ENCODE measurements at regions not wholly inside any gene's neighbourhood (a gene's known extent, or its start where the extent isn't known, plus 50 kb on each side); places are given as distances from the start of the nearest gene placed in this dataset.
"Not testable (repeated sequence)": the region's sequence is repeated elsewhere in the genome, so short reads cannot be mapped to it uniquely, and the experiment has no call there.

DNA sequence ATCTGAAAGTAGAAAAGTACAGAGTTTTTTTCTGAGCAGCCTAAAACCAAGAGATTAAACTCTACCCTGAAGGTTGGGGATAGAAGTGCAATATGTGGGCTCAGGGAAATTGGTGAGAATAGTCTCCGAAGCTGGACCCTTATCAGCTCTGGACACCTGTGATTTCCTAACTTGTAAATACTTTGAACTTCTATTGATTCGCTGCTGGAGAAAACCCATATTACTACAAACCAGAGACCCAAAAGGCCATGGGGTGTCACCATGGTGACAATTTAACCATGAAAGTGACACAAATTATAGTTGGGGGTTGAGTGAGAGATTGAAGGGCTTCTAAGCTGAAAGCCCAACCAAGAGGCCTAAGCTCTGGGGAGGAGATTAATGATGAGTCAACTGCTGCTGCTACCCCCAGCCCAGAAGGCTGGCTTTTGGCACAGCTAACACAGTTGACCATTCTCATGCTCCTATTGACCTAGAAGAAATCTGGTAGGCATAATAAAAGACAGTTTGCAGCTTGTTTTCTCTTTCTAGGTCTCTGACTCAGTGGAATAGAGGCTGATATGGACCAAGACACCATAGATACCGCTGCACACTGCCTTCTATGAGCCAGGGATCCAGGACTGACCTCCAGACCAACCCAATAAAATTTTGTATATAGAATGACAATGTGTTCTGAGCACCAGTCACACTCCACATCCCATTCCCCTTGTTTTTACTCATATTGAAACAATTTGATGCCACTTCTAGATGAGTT lies 131.9 kb upstream of the FNDC3A start:
- no peak for DNase-seq

DNA sequence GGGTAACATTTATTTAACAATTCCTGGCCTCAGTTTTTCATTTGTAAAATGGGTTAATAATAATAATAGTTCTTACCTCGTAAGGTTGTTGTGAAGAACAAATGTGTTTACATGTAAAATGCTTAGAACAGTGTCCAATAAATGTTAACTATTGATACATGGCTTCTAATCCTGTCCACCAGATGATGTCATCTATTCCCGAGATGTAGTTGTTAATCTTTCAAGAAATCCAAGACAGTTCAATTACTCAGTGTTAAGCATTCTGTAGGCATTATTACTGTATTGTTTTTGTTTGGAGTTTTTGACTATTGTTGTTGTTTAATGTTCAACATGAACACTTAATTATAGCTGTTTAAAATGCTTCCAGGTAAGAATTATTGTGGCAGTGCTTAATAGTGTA lies 131.0 kb upstream of the FNDC3A start:
- no peak for DNase-seq

DNA sequence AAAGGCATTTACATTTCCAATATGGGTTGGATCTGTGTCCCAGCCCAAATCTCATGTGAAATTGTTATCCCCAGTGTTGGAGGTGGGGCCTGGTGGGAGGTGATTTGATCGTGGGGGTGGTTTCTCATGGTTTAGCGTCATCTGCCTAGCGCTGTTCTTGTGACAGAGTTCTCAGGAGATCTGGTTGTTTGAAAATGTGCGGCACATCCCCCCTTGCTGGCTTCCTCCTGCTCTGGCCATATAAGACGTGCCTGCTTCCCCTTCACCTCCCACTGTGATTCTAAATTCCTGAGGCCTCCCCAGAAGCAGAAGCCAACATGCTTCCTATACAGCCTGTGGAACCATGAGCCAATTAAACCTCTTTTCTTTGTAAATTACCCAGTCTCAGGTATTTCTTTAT lies 126.2 kb upstream of the FNDC3A start:
- DNase-seq: no peak

DNA sequence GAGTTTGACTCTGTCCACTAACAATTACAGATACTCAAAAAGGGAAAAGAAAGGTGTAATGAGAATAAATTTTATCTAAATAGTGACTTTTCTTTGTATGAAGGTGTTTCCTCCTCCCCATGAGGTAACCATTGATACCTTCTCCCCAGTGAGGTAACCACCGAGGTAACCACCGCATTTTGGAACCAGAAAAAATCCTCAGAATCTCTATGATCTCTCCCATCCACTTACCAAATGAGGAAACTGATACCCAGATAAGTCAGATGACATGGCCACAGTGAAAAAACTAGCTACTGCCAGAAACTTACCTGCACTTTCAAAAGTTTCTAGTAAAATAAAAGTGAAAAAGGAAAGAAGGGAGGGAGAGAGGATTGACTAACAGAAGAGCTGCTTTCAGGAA lies 124.0 kb upstream of the FNDC3A start:
- DNase-seq: no peak

DNA sequence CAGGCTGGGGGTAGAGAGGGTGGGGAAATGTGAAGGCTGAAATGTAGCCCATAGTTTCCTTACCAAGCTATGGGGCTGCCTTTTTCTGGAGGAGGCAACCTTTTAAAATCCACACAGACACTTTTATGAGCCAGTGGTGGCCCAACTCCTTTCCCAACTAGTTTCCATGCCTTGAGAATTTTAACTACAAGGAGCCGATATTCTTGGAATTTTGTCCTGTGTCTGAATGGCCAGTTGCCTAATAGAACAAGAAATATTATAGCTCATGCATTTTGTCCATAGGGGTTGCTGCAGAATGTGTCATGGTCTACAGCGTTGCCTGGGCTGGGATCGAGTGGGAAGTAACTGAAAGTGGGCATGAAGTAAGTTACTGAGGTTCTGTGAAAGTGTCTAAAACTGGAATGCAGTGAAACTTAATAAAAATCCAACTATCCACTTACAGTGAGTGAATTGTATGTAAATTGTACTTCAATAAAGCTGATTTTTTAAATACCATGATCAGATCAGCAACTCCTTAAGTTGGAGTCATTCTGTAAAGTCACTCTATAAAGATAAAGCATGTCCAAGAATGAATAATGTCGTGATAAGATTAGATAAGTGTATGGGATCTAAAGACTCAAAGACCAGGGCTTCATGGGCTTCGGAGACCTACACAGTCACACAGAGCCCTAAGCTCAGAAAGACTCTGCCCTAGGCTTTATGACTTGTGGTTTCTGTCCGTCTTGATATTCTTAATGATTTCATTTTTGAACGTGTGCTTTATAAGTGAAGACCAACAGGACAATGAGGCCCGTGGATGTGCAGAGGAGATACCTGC lies 122.6 kb upstream of the FNDC3A start:
- DNase-seq: no peak

DNA sequence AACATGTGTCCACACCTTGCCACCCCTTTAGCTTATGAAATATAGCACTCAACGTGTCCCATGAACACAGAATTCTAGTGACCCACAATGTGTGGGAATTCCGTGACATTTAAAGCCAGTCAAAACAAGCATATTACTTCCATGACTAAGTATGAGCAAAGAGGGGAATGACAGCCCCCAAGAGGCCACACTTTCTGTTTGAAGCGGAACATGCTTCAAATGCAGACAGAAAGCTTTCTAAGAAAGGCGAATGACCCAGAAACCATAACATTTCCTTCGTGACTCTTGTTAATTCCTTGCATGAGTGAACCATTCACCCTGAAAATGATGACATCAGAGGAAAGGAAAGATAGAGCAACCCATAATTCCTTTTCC lies 122.0 kb upstream of the FNDC3A start:
- no peak for DNase-seq

DNA sequence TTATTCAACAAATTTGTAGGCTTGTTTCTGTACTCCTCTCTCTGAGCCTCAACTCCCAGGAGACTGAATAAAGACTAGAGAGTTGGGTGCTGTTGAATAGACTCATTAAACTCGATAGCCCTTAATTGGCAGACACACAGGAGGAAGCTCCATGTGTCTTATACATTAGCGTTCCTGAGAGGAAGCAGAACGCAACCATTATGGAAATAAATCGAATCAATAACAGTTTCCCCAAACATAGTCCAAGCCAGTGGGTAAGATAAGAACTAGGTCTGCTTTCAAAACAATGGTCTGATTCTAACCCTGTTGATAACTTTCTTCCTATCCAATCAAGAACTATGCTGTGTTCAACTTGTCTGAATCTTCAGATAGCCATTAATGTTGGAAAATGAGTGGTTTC lies 118.1 kb upstream of the FNDC3A start:
- no peak for DNase-seq

DNA sequence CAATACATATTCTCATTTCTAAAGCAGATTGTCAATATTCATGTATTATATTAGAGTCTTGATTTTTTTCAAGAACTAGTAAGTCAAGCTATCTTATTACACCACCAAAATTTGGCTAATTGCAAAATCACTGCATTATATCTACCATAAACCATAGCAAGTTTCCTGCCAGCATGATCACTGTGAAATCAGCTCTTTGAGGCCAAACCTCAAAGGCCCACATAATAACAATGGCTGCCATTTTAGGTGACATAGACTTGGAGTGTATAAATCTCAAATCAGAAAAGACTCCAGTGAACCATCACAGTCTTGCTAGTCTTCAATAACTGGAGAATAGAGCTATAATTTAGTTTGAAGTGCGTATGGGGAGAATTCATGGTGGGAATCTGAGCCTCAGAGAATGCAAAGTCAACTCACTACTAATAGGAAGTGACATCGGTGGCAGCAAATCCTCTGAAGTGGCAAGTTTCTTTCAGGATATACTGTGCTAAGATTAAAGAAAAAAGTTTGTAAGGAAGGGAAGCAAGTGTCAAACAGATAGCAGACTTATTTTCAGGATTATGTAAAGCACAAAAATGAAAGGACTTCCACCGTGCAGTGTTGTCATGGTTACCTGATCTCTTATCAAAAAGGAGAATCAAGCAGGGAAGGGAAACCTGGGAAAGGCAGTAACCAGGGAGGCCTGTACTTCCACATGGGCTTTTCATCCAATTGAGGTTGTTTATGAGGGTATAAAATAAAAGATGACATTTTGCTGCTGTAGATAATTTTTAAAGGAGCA lies 117.4 kb upstream of the FNDC3A start:
- peak in 1 of 56 donors; percentile 1 for DNase-seq

DNA sequence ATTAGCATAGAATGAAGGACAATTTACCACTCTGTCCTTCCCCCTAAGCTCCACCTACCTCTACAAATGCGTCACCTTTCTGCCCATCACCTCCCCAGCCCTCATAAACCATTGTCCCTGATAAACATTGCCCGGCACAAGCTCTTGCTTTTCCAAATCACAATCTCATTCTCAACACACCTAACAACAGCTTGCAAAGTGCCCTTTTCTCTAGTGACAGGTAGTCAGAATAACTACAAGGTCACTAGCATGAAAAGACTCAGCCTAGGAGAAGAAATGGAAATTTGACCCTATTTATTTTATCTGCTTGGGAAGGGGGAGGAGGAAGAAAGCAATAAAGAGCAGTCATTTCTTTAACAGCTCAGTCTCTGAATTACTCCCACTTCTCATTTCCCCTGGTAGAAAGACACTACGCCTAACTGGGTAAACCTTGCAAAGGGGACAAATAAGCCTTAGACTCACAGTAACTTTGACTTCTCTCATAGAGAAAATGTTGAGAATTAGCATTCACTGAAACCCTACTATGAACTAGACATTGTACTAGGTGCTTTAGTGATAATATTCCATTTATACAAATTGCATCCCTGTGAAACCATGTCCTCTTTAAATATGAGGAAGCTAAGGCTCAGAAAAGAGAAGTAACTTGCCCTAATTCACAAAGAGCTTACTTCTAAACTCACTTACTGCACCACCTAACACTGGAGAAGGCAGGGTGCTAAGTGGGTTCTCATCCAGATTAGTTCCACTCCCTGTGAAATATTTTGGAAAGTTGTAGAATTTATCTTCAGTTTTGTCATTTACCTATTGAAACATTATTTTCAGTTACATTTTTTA lies 116.2 kb upstream of the FNDC3A start:
- DNase-seq: no peak

DNA sequence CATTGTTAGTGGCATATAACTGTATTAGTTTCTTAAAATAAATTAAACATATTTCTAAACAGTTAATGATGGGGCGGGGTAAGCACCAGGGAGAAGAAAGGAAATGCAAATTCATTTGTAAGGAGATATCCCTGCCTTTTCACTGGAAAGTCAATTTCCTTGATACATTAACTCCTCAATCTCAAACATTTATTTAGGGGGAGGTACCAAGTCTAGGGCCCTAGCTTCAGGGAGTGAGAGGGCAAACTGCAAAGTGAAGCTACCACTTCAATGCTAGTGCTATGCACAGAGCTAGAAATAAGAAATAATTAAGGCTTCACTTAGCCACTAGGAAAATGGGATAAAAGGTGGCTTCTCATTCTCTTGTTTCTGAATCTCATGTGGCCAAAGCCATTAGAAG lies 115.3 kb upstream of the FNDC3A start:
- no peak for DNase-seq

DNA sequence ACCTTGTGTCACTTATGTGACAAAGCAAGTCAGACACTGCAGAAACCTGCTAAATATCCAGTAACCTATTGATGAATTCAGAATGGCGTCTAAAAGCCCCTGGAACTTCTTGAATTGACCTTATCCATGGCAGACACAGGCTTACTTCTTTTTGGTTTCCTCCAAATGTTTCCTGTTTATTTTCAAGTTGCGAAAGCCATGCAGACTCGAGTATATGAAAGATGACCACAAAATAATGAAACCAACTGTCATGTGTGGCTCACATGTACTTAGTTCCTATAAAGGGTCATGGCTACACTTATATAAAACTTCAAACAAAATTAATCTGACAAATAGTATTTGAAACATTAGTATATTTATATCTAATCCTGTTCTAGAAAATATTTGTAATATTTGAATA lies 113.1 kb upstream of the FNDC3A start:
- no peak for DNase-seq

DNA sequence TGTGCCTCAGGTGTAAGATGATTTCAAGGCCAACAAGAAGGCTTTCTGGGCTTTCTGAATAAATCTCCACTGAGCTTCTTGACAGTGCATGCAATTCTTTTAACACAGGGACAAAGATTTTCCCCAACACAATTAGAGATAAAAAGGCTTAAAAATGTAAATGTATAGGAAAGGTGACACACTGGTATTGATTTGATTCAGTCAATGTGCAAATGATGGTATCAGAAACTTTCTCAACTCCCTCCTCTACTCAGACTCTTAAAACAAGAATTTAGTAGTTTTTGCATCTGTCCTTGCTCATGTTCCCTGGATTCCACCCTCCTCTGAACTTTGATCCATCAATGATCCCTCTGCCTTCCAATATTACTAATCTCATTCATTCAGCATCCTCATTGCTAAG lies 111.6 kb upstream of the FNDC3A start:
- no peak for DNase-seq

DNA sequence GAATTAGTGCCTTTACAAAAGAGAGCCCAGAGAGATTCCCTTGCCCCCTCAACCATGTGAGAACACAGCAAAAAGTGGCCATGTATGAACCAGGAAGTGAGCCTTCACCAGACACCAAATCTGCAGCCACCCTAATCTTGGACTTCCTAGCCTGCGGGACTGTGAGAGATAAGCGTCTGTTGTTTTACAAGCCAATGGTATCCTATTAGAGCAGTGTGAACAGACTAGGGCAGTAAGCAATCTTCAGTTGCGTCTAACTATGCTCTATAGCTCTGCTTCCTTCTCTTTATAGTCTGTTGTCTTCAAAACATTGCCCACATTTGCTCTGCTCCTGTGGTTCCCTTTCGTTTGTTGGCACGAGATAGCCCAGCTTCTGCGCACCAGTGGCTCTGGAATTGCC lies 109.5 kb upstream of the FNDC3A start:
- DNase-seq: no peak

DNA sequence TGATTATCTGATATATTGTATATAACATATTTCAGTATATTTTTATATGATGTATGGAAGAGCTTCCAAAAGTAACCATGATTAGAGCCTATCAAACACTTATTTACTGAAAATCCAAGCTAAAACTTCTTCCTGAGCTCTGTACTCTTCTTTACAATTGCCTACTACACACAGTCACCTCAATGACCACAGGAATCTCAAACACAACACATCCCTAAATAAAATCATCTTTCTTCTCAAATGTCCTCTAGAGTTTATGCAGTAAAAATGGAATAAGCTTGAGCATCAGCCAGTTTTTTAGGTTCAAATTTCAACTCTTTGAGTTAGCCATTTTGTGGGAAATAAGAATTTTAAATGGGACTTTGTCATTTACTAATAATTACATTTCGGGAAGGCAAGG lies 102.6 kb upstream of the FNDC3A start:
- DNase-seq: no peak

DNA sequence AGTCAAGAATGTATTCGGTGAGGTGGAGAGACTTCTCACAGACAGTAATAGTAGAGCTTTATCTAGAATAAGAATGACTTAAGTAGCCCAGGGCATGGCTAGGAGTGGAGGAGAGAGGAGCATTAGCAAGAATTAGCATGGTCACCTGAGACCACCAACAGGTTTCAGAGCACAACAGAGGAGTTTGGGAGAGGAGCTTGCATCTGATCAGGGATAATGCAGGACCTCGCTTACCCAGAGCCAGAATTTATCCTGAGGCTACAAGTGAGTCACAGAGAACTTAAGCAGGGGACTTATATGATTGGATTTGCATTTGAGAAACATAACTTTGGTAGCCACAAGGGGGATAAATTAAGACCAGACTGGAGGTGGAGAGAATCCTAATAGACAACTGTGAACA lies 102.1 kb upstream of the FNDC3A start:
- DNase-seq: no peak

DNA sequence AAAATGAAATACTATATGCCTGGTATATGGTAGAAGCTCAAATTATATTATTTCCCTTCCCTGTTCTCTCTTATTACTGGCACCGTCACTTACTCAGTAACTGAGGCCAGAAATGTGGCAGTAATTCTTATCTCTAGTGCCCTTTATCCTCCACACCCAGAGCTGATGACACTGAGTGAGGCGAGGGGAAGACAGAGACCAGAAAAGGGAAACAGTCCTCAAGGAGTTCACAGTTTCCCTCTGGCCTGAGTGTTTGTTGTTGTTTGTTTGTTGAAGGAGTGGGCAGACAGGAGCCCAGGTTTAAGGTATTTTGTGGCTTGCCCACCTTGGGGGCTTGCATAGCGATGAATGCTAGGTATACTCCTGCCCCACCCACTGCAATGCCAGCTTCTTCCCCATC lies 101.5 kb upstream of the FNDC3A start:
- DNase-seq: no peak

DNA sequence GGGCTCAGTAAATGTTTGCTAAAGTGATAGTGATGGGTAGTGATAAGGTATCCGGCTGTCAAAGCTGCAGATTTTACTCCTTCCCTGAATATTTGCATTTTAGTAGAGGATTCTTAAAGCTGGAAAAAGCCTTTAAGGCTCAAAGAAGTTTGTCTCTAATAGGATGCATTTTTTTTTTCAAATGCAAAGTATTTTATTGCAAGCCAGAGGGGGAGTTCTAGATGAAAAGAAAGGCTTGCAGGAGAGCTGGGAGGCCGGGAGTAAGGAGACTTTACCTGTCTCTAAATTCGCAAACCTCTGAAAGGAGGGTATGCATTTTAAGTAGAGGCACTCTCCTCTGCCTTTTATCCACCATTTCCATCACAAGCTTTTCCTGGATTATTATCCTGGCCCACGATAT lies 100.7 kb upstream of the FNDC3A start:
- no peak for DNase-seq

DNA sequence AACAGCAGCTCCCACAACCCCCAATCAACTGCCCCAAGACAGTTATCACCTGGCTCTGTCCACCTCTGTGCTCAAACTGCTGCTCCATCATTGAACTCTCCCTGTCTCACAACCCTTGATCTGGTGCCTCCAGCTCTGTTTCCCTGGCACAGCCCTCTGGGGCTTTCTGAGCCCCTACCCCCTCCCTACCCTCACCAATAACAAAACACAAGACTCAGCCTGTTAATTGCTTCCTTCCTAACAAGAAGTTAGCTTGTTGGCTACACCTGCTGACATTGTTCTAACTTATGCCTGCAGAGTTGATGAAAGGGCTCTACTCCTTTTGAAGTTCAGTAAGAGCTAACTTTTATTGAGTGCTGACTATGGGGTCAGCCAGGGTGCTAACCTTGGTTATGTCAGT lies 99.4 kb upstream of the FNDC3A start:
- no peak for DNase-seq

DNA sequence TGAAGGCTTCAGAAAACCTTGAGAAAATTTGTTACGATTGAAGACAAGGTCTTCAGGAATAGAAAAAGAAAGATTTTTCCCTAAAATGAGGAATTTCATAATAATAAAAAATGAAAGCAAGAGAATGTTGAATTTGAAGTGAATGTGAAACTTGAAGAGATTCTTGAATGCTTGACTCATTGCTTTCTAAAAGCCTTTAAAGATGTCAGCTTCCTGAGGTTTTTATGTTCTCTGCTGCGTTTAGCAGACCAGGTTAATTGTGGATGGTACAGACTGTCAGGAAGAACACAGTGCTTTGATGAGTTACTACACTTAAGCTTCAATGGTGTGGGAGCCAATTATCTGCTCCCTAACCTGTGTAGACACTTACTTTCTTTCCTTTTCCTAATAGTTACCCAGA lies 96.3 kb upstream of the FNDC3A start:
- no peak for DNase-seq

DNA sequence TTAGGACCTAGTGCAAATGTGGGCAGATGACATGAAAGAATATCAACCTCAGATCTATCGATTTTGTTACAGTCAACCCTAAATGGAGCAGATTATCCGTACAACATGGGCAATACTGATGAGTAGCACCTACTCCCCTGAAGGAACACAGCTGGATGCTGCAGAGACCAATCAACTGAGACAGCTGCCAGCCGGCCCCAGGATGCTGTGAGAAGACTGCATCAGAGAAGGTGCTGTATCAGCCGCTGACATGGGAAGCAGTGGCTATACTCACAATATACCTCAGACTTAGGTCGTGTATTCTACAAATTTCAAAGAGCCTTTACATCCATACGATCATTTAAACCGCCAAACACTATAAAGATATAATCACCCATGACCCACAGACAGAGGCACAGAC lies 95.9 kb upstream of the FNDC3A start:
- DNase-seq: no peak

DNA sequence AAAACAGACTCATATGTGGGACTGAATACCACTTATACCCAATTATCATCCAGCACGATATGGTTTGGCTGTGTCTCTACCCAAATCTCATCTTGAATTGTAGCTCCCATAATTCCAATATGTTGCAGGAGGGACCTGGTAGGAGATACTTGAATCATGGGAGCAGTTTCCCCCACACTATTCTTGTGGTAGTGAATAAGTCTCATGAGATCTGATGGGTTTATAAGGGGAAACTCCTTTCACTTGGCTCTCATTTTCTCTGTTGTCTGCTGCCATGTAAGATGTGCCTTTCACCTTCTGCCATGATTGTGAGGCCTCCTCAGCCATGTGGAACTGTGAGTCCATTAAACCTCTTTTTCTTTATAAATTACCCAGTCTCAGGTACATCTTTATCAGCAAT lies 91.9 kb upstream of the FNDC3A start:
- DNase-seq: not testable (repeated sequence)

DNA sequence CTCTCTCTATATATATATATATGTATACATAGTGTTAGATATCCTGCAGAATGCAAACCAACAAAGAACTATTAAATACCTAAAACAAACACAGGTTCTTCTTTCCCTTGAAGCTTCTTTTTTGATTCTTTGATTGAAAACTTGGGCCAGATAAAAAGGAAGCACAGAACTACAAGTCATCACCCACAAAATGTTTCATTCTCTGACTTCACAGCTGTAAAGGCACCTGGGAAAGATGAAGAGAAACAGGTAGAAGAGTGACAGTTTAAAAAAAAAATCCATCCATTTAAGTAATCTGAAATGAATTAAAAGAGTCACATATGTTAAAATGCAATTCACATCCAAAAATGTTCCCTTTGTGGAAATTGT lies 90.7 kb upstream of the FNDC3A start:
- no peak for DNase-seq
